HG02938 (cell line): ENCODE measurements at regions not wholly inside any gene's neighbourhood (a gene's known extent, or its start where the extent isn't known, plus 50 kb on each side); places are given as distances from the start of the nearest gene placed in this dataset.

ENCODE experiments used
- ATAC-seq: cut with Tn5 transposase; IDR thresholded peaks from one replicate; pipeline ENCODE4 v1.9.1; 2021; ENCODE audit warnings: mild to moderate bottlenecking, moderate library complexity; ENCODE audit not compliant: unreplicated experiment

DNA sequence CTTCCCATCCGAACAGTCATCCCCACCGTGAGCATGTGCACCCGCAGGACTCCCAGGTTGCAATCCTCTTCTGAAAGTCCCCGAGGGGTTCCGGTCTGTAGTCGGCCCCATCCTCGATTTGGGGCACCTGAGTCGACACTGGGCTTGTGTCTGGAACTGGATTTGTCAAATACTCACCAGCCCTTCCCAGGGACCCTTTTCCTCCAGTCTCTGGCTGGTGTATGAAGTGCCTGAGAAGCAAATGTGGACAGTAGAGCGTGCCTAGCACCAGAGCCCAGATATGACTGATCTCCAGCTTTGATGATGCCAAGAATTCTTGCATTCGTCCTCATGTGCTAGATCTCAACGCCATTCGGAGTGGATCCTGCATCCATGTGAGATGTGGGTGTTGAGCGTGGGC is 132.5 kb upstream of the ADARB2 start:
- no peak for ATAC-seq

DNA sequence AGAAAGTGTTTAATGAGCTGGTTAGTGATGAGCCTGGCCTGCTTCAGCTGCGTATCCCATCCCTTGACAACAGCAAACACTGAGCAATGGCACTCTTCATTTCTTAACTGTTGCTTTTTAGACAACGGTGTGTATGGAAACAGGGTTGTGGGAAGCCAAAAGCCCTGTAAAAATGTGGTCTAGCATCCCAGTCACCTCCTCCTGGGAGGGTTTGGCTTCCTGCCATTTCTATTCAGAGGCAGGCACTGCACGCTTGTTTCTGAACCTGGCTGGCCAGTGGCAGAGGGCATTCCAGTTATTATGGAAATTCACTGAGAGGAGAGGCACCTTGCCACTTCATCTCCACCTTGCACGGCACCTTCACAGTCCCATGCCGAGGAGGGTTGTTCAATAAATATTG is 123.0 kb upstream of the ADARB2 start:
- ATAC-seq, result no peak

DNA sequence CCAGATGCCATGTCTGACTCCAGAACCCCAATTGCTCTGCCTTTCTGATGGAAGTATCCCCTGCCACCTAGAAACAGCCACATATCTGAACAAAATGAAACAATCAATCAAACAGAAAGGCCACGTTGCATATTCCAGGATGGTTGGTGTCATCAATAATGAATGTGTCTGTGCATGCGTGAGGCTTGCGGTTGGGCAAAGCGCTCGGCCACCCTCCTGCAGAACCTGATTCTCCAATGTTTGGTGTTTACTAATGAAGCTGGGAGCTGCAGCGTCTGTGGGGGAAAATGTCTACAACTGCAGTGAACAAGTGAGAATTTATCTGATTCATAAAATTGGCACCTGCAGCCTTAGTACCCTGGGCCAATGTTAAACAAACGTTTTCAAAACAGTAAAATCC is 121.2 kb upstream of the ADARB2 start:
- no peak for ATAC-seq

DNA sequence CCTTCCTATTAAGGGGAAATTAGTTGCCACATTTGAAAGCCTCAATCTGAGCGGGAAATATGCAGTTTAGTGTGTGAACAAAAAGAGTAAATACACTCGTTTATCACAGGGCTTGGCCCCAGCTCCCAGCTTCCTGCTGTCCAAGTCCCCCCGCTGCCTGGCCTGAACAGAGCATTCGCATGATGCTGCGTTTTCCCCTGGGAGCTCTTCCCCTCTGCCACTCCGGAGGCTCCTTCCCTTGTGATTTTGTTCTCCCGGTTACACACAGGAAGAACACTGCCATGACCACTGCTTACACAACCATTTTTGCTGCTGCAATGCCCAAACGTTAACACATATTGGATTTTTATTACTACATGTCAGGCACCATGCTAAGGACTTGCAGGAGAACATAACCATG is 120.7 kb upstream of the ADARB2 start:
- no peak for ATAC-seq

DNA sequence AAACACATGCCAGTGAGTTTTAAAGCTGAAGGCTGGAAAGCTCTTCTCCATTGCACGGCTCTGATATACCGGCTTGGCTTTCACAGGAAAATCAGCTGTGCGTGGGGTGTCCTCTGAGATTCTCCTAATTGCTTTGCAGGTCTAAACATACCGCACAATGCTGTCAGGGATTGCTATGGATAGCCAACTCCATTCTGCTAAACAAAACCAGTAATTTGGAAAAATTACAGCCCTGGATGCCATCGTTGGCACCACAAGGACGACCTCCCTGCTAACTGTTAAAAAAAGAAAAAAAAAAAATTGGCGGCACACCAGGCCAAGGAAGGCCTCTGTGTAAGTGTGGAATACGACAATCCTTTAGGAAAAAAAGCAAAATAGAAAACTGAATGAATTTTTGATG is 118.6 kb upstream of the ADARB2 start:
- ATAC-seq, result no peak

DNA sequence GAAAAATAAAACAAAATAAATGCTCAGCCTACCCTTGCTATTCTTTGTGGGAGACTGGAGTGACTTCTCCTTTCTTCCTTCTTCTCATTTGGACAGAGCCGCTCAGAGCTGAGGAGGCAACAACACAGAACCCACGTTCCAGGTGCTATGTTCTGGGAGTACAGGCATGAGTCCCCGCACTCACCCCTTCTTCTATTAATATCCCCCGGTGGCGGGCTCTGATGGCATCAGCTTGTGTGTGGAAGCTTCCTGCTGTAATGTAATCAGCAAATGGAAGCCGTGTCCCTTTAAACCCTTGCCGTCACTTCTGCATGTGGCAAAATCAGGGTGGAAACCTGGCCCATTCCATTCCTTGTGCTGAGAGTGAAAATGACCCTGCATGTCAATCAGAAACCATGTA is 116.9 kb upstream of the ADARB2 start:
- ATAC-seq, result no peak

DNA sequence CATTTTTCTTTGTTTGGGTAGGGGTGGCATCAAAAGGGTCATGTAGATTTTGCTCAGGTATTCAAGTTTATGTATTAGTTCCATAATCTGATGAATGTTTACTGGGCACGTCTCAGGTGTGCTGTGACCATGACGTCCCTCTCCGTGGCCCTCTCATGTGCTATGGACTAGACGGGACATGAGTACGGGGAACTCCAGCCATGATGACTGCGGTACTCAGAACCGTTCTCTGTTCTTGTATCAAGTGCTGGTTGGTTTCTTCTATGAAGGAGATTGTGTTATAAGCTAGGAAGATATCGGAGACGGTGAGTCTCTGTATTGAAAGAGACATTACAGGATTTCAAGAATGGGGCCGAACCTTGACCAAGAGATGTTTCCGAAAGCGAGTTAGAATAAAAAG is 116.5 kb upstream of the ADARB2 start:
- ATAC-seq, result no peak

DNA sequence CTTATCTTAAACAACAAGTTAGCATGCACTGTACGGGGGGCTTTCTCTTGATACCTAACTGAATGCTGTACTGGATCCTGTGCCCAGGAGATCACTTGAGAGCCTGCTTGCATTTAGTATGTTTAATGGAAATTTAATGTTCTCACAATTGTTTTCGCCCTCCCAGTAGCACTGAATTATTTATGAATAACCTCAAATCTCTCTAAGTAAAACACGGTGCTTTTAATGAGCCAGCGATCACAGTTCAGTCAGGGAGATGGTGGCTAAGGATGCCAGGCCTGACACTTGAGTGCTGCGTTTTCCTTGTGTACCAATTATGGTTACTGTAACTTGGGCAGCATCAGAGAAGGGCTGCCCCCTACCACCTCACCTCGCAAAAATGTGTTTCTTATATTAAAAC is 115.5 kb upstream of the ADARB2 start:
- ATAC-seq, result no peak

DNA sequence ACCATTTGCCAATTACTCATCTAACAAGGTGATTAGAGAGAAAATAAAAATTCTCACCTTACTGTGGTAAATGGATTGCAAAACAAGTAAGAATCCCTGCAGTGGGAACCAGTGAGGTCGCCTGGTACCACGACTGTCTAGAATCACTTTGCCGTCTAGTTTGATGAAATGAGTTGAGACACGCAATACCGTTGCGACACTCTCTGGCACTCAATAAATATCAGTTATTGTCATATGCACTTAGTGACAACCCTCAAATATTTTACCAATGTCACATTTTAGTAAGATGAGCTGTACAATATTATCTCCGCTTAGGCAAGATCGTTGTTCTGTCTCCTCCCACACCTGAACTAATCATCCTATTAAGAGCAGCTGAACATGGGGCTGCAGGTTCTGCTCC is 114.4 kb upstream of the ADARB2 start:
- no peak for ATAC-seq

DNA sequence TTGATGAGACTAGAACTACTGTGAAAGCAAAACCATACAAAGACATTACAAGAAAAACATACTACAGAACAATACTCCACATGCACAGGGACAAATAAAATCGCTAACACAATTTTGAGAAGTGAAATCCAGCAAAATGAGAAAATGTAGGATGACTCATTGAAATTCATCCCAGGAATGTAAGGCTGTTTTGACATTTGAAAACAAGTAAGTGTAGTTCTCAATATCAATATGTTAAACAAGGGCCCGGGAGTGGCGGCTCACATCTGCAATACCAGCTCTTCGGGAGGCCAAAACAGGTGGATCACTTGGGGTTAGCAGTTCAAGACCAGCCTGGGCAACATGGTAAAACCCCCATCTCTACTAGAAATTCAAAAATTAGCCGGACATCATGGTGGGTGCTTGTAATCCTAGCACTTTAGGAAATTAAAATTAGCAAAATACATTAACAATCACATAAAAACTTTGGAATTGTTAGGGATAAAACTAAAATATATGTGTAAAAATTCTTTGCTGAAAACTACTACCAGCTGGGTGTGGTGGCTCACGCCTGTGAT is 113.7 kb upstream of the ADARB2 start:
- ATAC-seq, result no peak

DNA sequence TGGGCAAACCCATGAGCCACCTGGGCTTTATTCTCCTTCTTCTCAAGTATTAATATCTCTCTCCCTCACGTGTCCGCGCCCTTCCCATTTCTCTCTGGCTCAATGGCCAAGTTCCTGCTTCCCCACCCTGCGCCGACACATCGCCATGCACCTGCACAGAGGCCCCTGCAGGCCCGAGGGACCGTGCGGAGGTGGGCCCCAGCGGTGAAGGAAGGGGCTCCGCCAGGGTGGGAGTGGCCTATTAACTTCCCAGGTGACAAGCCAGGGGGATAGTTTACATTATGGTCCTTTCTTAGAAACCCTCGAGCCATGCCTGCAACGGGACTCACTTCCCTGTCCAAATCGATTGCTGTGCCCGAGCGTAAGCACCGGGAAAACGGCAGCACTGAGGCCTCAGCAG is 110.0 kb upstream of the ADARB2 start:
- no peak for ATAC-seq

DNA sequence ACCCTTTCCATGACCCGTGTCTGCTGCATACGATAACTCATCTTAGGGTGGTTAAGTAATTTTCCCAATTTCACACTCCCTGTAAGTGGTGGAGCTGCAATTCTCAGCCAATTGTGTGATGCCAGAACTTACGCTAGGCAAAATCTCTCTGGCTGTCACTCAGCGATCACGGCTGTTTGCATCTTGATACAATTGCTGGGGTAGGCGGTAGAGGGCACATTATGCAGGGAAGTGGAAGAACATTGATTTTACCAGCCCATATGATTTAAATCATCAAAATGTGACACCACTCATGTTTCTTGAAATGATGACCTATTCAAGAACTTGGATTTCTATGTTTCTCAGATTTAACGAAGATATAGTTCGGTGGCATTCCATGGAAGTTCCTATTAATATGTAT is 108.7 kb upstream of the ADARB2 start:
- ATAC-seq, result no peak

DNA sequence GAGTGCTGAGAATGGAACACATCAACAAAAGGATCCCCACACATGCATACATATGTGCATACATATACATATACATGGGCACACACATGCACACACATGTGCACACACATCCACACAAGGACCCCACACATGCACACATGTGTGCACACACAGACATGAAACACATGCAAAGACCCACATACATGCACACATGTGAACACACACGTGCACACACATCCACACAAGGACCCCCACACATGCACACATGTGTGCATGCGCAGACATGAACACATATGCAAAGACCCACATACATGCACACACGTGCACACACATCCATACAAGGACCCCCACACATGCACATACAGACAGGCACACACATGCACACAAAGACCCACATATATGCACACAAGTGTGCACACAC is 104.4 kb upstream of the ADARB2 start:
- no peak for ATAC-seq

DNA sequence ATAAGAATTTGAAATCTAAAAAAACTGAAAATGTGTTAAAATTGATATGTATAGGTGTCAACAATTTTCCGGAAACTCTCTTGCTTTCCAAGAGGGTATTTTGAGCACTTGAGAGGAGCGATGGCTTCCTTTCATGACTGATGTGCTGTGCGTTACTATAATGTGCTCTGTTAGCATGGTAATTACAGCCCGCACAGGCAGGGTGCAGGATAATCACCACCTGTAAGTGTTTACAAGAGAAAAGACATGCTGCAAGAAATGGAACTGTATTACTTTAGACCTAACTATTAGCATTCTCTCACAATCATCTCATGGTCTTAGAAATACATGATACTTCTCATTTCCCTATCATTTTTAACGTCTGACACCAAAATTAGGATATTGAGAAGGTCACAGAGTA is 92.4 kb upstream of the ADARB2 start:
- ATAC-seq, result no peak

DNA sequence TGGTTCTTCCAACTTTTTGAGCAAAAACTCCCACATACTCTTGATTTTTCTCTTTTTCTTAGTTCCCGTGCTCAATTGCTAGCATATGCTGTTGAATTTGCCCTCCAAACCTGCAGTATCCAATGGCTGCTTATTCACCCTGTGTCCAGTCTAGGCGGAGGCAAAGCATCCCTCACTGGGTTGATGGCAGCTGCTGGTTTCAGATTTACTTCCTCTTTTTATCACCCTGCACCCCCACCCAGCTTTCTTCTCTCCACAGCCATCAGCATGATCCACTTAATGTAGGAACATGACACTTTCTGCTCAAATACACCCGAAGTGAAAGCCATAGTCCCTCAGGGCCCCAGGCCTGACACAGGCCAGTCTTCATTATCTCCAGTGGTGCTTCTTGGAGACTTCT is 87.6 kb upstream of the ADARB2 start:
- peak; percentile 79 for ATAC-seq

DNA sequence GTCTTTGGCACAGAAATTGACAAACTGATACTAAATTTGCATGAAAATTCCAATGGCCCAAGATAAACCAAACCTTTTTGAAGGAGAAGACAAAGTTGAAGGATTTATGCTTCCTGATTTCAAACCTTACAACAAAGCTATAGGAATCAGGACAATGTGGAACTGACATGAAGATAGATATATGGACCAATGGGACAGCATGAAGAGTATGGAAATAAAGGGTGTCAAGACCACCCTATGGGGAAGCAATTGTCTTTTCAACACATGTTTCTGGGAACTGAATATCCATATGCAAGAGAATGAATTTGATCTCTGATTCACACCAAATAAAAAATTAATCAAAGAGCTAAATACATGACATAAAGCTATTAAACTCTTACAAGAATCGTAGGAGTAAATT is 77.2 kb upstream of the ADARB2 start:
- no peak for ATAC-seq

DNA sequence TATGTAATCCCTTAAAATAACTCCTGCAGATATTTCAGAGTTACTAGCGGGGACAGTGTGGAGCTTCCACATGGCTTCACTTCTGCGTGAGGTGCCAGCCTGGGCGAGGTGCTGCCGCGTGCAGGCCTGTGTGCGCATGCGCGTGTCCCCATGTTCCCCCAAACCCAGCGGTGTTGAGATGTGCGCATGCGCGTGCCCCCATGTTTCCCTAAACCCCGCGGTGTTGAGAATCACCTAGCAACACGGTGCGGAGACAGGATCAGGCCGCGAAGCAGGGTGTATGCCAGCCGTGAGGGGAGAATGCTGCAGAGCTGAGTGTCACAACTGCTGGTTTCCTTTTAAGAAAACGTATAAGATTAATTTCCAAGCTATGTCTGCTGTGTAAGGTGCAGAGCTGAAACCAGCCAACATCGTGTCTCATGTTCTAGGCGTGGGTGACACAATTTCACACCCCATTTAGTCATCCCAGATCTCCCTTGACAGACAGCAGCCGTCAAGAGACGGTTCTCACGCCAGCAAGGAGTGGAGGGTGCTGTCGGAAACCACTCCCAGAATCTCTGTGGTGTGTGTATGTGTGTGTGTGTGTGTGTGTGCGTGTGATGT is 71.9 kb upstream of the ADARB2 start:
- no peak for ATAC-seq

DNA sequence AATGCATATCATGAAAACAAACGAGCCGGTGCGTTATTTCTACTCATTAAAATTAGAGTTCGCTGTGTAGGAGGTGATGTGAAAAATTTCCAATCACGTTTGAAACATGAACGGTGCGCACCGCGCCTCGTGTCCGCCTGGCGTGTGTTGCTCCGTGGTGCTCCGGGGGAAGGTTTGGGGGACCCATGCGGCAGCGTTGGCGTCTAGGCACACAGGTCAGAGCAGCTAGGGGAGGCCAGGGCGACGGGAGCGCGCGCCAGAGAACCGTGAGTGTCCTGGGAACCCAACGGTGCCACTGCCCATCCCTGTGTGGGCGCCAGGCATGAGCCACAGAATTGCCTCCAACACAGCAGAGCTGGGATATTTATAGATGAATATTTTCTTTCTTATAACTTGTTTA is 70.6 kb upstream of the ADARB2 start:
- ATAC-seq, result no peak

DNA sequence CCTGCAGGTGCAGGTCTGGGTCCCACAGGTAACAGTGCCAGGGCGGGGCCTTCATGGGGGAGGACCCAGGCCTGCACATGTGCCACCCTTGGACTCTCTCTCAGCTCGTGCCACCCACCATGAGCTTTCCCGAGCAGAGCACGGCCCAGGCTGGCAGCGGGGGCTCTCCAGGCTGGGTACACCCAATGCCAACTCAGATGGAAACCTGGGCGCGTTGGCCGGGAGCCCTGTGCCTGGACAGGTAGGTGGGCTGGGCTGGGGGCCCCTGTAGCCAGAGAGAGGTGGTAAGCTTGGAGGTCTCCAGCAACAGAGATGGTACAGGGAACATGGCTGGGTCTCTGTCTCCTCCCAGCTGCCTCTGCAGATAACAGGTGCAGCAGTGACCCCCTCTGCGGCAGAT is 69.9 kb upstream of the ADARB2 start:
- ATAC-seq, result no peak

DNA sequence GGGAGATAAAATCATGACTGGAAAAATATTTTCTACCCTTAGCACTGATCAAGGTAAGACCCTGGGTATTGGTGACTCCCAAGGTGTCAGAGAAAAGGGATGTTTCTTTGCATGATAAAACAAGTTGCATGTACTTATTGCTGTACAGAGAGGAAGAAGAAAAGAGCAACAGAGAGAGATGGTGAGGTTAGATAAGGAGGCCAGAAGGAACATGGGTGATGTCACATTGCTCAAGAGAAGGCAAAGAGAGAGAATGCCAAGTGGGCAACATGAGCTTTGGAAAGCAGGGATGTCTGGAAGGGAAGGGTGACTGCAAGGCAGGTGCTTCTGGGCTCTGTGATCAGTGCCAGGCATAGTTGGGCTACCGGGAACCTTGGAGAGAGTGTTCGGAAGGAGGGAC is 65.1 kb upstream of the ADARB2 start:
- ATAC-seq, result no peak

DNA sequence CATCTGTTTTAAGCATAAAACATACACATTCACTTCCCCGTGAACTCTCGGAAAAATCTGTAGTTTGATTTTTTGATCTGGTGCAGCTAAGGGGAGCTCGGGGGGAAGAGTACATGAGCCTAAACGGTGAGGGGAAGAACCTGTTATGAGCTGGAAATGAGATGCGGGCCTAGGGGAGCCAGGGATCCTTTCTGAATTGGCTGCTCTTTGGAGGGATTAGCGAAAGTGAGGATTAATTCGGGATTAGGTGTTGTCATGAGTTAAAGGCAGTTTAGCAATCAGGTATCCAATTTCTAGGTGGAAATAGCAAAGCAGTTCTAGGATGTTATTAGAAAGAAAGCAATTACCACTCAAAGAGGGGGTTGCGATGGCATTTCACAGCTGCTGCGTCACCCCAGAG is 51.1 kb upstream of the ADARB2 start:
- ATAC-seq, result no peak
